ENCODE measurements at regions not wholly inside any gene's neighbourhood (a gene's known extent, or its start where the extent isn't known, plus 50 kb on each side); places are given as distances from the start of the nearest gene placed in this dataset.

- no peak for TF ChIP-seq CTCF (IDR thresholded peaks at IDR 0.05; ENCODE audit: insufficient read depth, low read depth, low read length, missing control alignments)
- no peak overlapping the region for H3K4me3 ChIP-seq (ENCODE audit: low read length)
- DNase-seq (ENCODE audit: low read depth) = peak; percentile 27
Observed at GRCh38 chr3:18968120-18968519, 180.2 kb upstream of the KCNH8 start.

GRCh38 chr3:18965781-18966180, 182.5 kb upstream of the KCNH8 start:
- DNase-seq (ENCODE audit: low read depth) = no peak
- no peak for TF ChIP-seq CTCF (IDR thresholded peaks at IDR 0.05; ENCODE audit: insufficient read depth, low read depth, low read length, missing control alignments)
- no peak overlapping the region for H3K4me3 ChIP-seq (ENCODE audit: low read length)

GRCh38 chr3:18964640-18965039, 183.7 kb upstream of the KCNH8 start:
- no peak for DNase-seq (ENCODE audit: low read depth)
- no peak for TF ChIP-seq CTCF (IDR thresholded peaks at IDR 0.05; ENCODE audit: insufficient read depth, low read depth, low read length, missing control alignments)

GRCh38 chr3:18951333-18951732, 197.0 kb upstream of the KCNH8 start:
- no peak overlapping the region for H3K4me3 ChIP-seq (ENCODE audit: low read length)
- DNase-seq (ENCODE audit: low read depth) = no peak
- TF ChIP-seq CTCF (IDR thresholded peaks at IDR 0.05; ENCODE audit: insufficient read depth, low read depth, low read length, missing control alignments) = no peak

More at GRCh38 chr3:18964640-18965039, 183.7 kb upstream of the KCNH8 start:
- no peak overlapping the region for H3K4me3 ChIP-seq (ENCODE audit: low read length)

GRCh38 chr3:18946524-18946923, 201.8 kb upstream of the KCNH8 start:
- peak; percentile 25 for TF ChIP-seq CTCF (IDR thresholded peaks at IDR 0.05; ENCODE audit: insufficient read depth, low read depth, low read length, missing control alignments)
- DNase-seq (ENCODE audit: low read depth) = peak; percentile 59
- no peak overlapping the region for H3K4me3 ChIP-seq (ENCODE audit: low read length)

- DNase-seq (ENCODE audit: low read depth) = no peak
- H3K4me3 ChIP-seq (ENCODE audit: low read length) = no peak overlapping the region
Observed at GRCh38 chr3:18937574-18937973, 210.7 kb upstream of the KCNH8 start.

More at GRCh38 chr3:18937574-18937973, 210.7 kb upstream of the KCNH8 start:
- TF ChIP-seq CTCF (IDR thresholded peaks at IDR 0.05; ENCODE audit: insufficient read depth, low read depth, low read length, missing control alignments) = no peak

Data from epithelial cell of esophagus (primary cell).